ENCODE measurements at regions not wholly inside any gene's neighbourhood (a gene's known extent, or its start where the extent isn't known, plus 50 kb on each side); places are given as distances from the start of the nearest gene placed in this dataset.
"Not testable (repeated sequence)": the region's sequence is repeated elsewhere in the genome, so short reads cannot be mapped to it uniquely, and the experiment has no call there.

- DNase-seq: not testable (repeated sequence)
Measured at GRCh38 chrX:79026742-79027141, 81.6 kb downstream of the P2RY10 start.

GRCh38 chrX:79035421-79035820 lies 90.2 kb downstream of the P2RY10 start:
- DNase-seq: no peak

- no peak for DNase-seq
Measured at GRCh38 chrX:79036157-79036880, 91.1 kb downstream of the P2RY10 start.

GRCh38 chrX:79065696-79066095 lies 78.8 kb upstream of the GPR174 start:
- no peak for DNase-seq

GRCh38 chrX:79078114-79078513 lies 66.4 kb upstream of the GPR174 start:
- no peak for DNase-seq

- DNase-seq: no peak
Measured at GRCh38 chrX:79079477-79079876, 65.0 kb upstream of the GPR174 start.

- no peak for DNase-seq
Measured at GRCh38 chrX:79080141-79080540, 64.3 kb upstream of the GPR174 start.

GRCh38 chrX:79081895-79082512 lies 62.5 kb upstream of the GPR174 start:
- peak in 2 of 5 donors; percentile 27 to 70 for DNase-seq

GRCh38 chrX:79082899-79083298 lies 61.6 kb upstream of the GPR174 start:
- peak in 1 of 5 donors; percentile 26 for DNase-seq

GRCh38 chrX:79084923-79085322 lies 59.6 kb upstream of the GPR174 start:
- no peak for DNase-seq

- DNase-seq: no peak
Measured at GRCh38 chrX:79089896-79090584, 54.4 kb upstream of the GPR174 start.

GRCh38 chrX:79094075-79094832 lies 50.2 kb upstream of the GPR174 start:
- no peak for DNase-seq

All from T-helper 1 cell (primary cell).